ENCODE measurements at regions not wholly inside any gene's neighbourhood (a gene's known extent, or its start where the extent isn't known, plus 50 kb on each side); places are given as distances from the start of the nearest gene placed in this dataset.

- TF ChIP-seq CTCF (IDR thresholded peaks at IDR 0.05) (no peak), ZNF121 (CRISPR knock-in tag; IDR thresholded peaks at IDR 0.05) (no peak), FOXP1 (CRISPR knock-in tag; IDR thresholded peaks at IDR 0.05; ENCODE audit: borderline replicate concordance) (no peak), ZNF281 (CRISPR knock-in tag; IDR thresholded peaks at IDR 0.05) (no peak), MLX (CRISPR knock-in tag; IDR thresholded peaks at IDR 0.05) (no peak), NR2C2 (CRISPR knock-in tag; IDR thresholded peaks at IDR 0.05) (no peak), ZNF138 (CRISPR knock-in tag; conservative IDR thresholded peaks at IDR 0.05) (no peak), GABPB1 (CRISPR knock-in tag; IDR thresholded peaks at IDR 0.05) (no peak), PRRX2 (CRISPR knock-in tag; IDR thresholded peaks at IDR 0.05) (no peak), ZBTB21 (CRISPR knock-in tag; IDR thresholded peaks at IDR 0.05; ENCODE audit: borderline replicate concordance) (no peak)
- TF ChIP-seq, protein P1, sequence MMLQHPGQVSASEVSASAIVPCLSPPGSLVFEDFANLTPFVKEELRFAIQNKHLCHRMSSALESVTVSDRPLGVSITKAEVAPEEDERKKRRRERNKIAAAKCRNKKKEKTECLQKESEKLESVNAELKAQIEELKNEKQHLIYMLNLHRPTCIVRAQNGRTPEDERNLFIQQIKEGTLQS (CRISPR knock-in tag; conservative IDR thresholded peaks at IDR 0.05) = no peak
- TF ChIP-seq, protein P2, sequence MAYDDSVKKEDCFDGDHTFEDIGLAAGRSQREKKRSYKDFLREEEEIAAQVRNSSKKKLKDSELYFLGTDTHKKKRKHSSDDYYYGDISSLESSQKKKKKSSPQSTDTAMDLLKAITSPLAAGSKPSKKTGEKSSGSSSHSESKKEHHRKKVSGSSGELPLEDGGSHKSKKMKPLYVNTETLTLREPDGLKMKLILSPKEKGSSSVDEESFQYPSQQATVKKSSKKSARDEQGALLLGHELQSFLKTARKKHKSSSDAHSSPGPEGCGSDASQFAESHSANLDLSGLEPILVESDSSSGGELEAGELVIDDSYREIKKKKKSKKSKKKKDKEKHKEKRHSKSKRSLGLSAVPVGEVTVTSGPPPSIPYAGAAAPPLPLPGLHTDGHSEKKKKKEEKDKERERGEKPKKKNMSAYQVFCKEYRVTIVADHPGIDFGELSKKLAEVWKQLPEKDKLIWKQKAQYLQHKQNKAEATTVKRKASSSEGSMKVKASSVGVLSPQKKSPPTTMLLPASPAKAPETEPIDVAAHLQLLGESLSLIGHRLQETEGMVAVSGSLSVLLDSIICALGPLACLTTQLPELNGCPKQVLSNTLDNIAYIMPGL (CRISPR knock-in tag; IDR thresholded peaks at IDR 0.05) = no peak
- TF ChIP-seq, protein P3, sequence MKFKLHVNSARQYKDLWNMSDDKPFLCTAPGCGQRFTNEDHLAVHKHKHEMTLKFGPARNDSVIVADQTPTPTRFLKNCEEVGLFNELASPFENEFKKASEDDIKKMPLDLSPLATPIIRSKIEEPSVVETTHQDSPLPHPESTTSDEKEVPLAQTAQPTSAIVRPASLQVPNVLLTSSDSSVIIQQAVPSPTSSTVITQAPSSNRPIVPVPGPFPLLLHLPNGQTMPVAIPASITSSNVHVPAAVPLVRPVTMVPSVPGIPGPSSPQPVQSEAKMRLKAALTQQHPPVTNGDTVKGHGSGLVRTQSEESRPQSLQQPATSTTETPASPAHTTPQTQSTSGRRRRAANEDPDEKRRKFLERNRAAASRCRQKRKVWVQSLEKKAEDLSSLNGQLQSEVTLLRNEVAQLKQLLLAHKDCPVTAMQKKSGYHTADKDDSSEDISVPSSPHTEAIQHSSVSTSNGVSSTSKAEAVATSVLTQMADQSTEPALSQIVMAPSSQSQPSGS (CRISPR knock-in tag; IDR thresholded peaks at IDR 0.05; ENCODE audit: borderline replicate concordance, low read depth) = no peak
- TF ChIP-seq, protein P4, sequence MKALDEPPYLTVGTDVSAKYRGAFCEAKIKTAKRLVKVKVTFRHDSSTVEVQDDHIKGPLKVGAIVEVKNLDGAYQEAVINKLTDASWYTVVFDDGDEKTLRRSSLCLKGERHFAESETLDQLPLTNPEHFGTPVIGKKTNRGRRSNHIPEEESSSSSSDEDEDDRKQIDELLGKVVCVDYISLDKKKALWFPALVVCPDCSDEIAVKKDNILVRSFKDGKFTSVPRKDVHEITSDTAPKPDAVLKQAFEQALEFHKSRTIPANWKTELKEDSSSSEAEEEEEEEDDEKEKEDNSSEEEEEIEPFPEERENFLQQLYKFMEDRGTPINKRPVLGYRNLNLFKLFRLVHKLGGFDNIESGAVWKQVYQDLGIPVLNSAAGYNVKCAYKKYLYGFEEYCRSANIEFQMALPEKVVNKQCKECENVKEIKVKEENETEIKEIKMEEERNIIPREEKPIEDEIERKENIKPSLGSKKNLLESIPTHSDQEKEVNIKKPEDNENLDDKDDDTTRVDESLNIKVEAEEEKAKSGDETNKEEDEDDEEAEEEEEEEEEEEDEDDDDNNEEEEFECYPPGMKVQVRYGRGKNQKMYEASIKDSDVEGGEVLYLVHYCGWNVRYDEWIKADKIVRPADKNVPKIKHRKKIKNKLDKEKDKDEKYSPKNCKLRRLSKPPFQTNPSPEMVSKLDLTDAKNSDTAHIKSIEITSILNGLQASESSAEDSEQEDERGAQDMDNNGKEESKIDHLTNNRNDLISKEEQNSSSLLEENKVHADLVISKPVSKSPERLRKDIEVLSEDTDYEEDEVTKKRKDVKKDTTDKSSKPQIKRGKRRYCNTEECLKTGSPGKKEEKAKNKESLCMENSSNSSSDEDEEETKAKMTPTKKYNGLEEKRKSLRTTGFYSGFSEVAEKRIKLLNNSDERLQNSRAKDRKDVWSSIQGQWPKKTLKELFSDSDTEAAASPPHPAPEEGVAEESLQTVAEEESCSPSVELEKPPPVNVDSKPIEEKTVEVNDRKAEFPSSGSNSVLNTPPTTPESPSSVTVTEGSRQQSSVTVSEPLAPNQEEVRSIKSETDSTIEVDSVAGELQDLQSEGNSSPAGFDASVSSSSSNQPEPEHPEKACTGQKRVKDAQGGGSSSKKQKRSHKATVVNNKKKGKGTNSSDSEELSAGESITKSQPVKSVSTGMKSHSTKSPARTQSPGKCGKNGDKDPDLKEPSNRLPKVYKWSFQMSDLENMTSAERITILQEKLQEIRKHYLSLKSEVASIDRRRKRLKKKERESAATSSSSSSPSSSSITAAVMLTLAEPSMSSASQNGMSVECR (CRISPR knock-in tag; IDR thresholded peaks at IDR 0.05; ENCODE audit: borderline replicate concordance) = no peak
Measured at GRCh38 chr2:54040685-54041084, 69.9 kb upstream of the PSME4 start.
